ENCODE measurements at regions not wholly inside any gene's neighbourhood (a gene's known extent, or its start where the extent isn't known, plus 50 kb on each side); places are given as distances from the start of the nearest gene placed in this dataset.

GRCh38 chrX:80312448-80312847 lies 107.8 kb upstream of the TENT5D start:
- Histone ChIP-seq H3K4me1 (ENCODE audit: control insufficient read depth, insufficient read depth, low read length) (no peaks in the 10 kb centered on the region), H3K36me3 (ENCODE audit: control insufficient read depth, insufficient read depth, low read length) (no peaks in the 10 kb centered on the region), H3K9ac (ENCODE audit: extremely low read depth, low read length, poor library complexity, severe bottlenecking) (no peak overlapping the region), H3K27me3 (ENCODE audit: control insufficient read depth, insufficient read depth, low read length, poor library complexity, severe bottlenecking) (no peaks in the 10 kb centered on the region), H3K27ac (ENCODE audit: low read depth, low read length) (no peak overlapping the region), H3K4me3 (ENCODE audit: low read length) (no peak overlapping the region), H3K9me3 (ENCODE audit: control insufficient read depth, low read length) (peaks cover 16% of the 10 kb centered on the region)
- TF ChIP-seq CTCF (conservative IDR thresholded peaks at IDR 0.05) = no peak
- 100% methylated on average over 1 of the region's 3 CpGs; no CpG with 5 or more reads in 1 of the 2 experiments for WGBS, 2 experiments (ENCODE audit: insufficient coverage in 1 of 2, insufficient read length in 1 of 2)
- Mint-ChIP-seq H3K9me3 (peaks cover 57% of the 10 kb centered on the region), H3K27me3 (ENCODE audit: insufficient read depth) (no peaks in the 10 kb centered on the region), H3K36me3 (ENCODE audit: low read depth) (no peaks in the 10 kb centered on the region), H3K4me3 (no peak overlapping the region), H3K4me1 (no peaks in the 10 kb centered on the region), H3K27ac (no peak overlapping the region)
- DNase-seq = no peak

GRCh38 chrX:80316526-80316925 lies 103.7 kb upstream of the TENT5D start:
- Mint-ChIP-seq H3K4me1 (no peaks in the 10 kb centered on the region), H3K27me3 (ENCODE audit: insufficient read depth) (no peaks in the 10 kb centered on the region)
- DNase-seq = no peak

GRCh38 chrX:80317646-80318045 lies 102.6 kb upstream of the TENT5D start:
- H3K9me3 Mint-ChIP-seq = peaks cover 84% of the 10 kb centered on the region
- peaks cover 14% of the 10 kb centered on the region for H3K9me3 ChIP-seq (ENCODE audit: control insufficient read depth, low read length)
- DNase-seq = no peak
- no peak overlapping the region for H3K27ac Mint-ChIP-seq
- no peak for TF ChIP-seq CTCF (conservative IDR thresholded peaks at IDR 0.05)
- WGBS, 2 experiments (ENCODE audit: insufficient coverage in 1 of 2, insufficient read length in 1 of 2) = 83% methylated on average over 1 of the region's 2 CpGs; no CpG with 5 or more reads in 1 of the 2 experiments
- no peak overlapping the region for H3K4me3 Mint-ChIP-seq
- H3K36me3 Mint-ChIP-seq (ENCODE audit: low read depth) = no peaks in the 10 kb centered on the region
- no peak overlapping the region for H3K4me3 ChIP-seq (ENCODE audit: low read length)
- no peaks in the 10 kb centered on the region for H3K4me1 ChIP-seq (ENCODE audit: control insufficient read depth, insufficient read depth, low read length)
- no peaks in the 10 kb centered on the region for H3K27me3 ChIP-seq (ENCODE audit: control insufficient read depth, insufficient read depth, low read length, poor library complexity, severe bottlenecking)
- H3K27me3 Mint-ChIP-seq (ENCODE audit: insufficient read depth) = no peaks in the 10 kb centered on the region
- no peaks in the 10 kb centered on the region for H3K4me1 Mint-ChIP-seq
- no peaks in the 10 kb centered on the region for H3K36me3 ChIP-seq (ENCODE audit: control insufficient read depth, insufficient read depth, low read length)
- H3K27ac ChIP-seq (ENCODE audit: low read depth, low read length) = no peak overlapping the region
- H3K9ac ChIP-seq (ENCODE audit: extremely low read depth, low read length, poor library complexity, severe bottlenecking) = no peak overlapping the region

More at GRCh38 chrX:80316526-80316925, 103.7 kb upstream of the TENT5D start:
- no peak overlapping the region for H3K9ac ChIP-seq (ENCODE audit: extremely low read depth, low read length, poor library complexity, severe bottlenecking)
- Mint-ChIP-seq H3K9me3 (peaks cover 80% of the 10 kb centered on the region), H3K27ac (no peak overlapping the region), H3K36me3 (ENCODE audit: low read depth) (no peaks in the 10 kb centered on the region), H3K4me3 (no peak overlapping the region)
- H3K9me3 ChIP-seq (ENCODE audit: control insufficient read depth, low read length) = peaks cover 16% of the 10 kb centered on the region
- no peak overlapping the region for H3K27ac ChIP-seq (ENCODE audit: low read depth, low read length)
- no peak overlapping the region for H3K4me3 ChIP-seq (ENCODE audit: low read length)
- H3K36me3 ChIP-seq (ENCODE audit: control insufficient read depth, insufficient read depth, low read length) = no peaks in the 10 kb centered on the region
- H3K4me1 ChIP-seq (ENCODE audit: control insufficient read depth, insufficient read depth, low read length) = no peaks in the 10 kb centered on the region
- 100% methylated on average over 1 of the region's 1 CpG; no CpG with 5 or more reads in 1 of the 2 experiments for WGBS, 2 experiments (ENCODE audit: insufficient coverage in 1 of 2, insufficient read length in 1 of 2)
- no peak for TF ChIP-seq CTCF (conservative IDR thresholded peaks at IDR 0.05)
- H3K27me3 ChIP-seq (ENCODE audit: control insufficient read depth, insufficient read depth, low read length, poor library complexity, severe bottlenecking) = no peaks in the 10 kb centered on the region
